Gastroesophageal sphincter (tissue), 4 donors: ENCODE measurements at regions not wholly inside any gene's neighbourhood (a gene's known extent, or its start where the extent isn't known, plus 50 kb on each side); places are given as distances from the start of the nearest gene placed in this dataset.

ENCODE experiments used
- ATAC-seq: fragments of 150-250 bp; one replicate; pipeline ENCODE4 v1.9.1; 2016; ENCODE audit warnings: mild to moderate bottlenecking, moderate library complexity
- H3K27ac ChIP-seq, 4 donors: fragments of 200-600 bp; sonication (generic) in 3 of 4; 1 replicate in 3 of 4; 2 replicates in 1 of 4; pipeline ENCODE4 v1.5.1; 2016 to 2019
- H3K27me3 ChIP-seq: fragments of 200-600 bp; sonication (generic); one replicate; pipeline ENCODE4 v1.5.1; 2019
- H3K36me3 ChIP-seq, 2 donors: fragments of 200-600 bp; sonication (generic); one replicate each; pipeline ENCODE4 v1.5.1; 2019; ENCODE audit warnings: control low read depth in 1 of 2
- H3K4me1 ChIP-seq, 3 donors: fragments of 200-600 bp; sonication (generic); 1 replicate in 2 of 3; 2 replicates in 1 of 3; pipeline ENCODE4 v1.5.1; 2016 to 2019; ENCODE audit warnings: control low read depth in 2 of 3
- H3K4me3 ChIP-seq, 2 donors: fragments of 200-600 bp; sonication (generic); one replicate each; pipeline ENCODE4 v1.5.1; 2019; ENCODE audit warnings: mild to moderate bottlenecking in 1 of 2, moderate library complexity in 1 of 2
- H3K9me3 ChIP-seq, 3 donors: fragments of 200-600 bp; sonication (generic); one replicate each; pipeline ENCODE4 v1.5.1; 2017 to 2019; ENCODE audit warnings: control low read depth in 2 of 3
- CTCF ChIP-seq, 4 experiments: fragments of 200-600 bp in 2 of 4; fragments of 450-650 bp in 2 of 4; sonication (generic) in 1 of 4; IDR thresholded peaks; one replicate each; pipeline ENCODE4 v1.5.1; 2017 to 2019; ENCODE audit warnings: antibody characterized with exemption in 4 of 4, mild to moderate bottlenecking in 2 of 4, moderate library complexity in 2 of 4
- EP300 ChIP-seq: sonication (generic); formaldehyde crosslinking; IDR thresholded peaks from one replicate; pipeline ENCODE4 v1.6.1; 2017; ENCODE audit warnings: antibody characterized with exemption, mild to moderate bottlenecking
- POLR2A ChIP-seq, 2 donors: fragments of 450-650 bp; IDR thresholded peaks; one replicate each; pipeline ENCODE4 v1.6.1; 2017; ENCODE audit warnings: antibody characterized with exemption in 2 of 2, mild to moderate bottlenecking in 2 of 2, moderate library complexity in 1 of 2
- POLR2AphosphoS5 ChIP-seq: sonication (generic); formaldehyde crosslinking; IDR thresholded peaks from one replicate; pipeline ENCODE4 v1.6.1; 2017; ENCODE audit warnings: antibody characterized with exemption
- WGBS, 2 donors: methylation state at CpG; one replicate each; pipeline ENCODE4 v1.1.5; 2018; ENCODE audit warnings: low coverage in 1 of 2; 5-methylcytosine and 5-hydroxymethylcytosine counted together

- Histone ChIP-seq H3K4me3 (no peak overlapping the region), H3K27me3 (no peaks in the 10 kb centered on the region), H3K9me3 (peaks cover 0 to 31% (median 0%) of the 10 kb centered on the region in 3 donors), H3K36me3 (no peaks in the 10 kb centered on the region), H3K27ac (no peak overlapping the region), H3K4me1 (no peaks in the 10 kb centered on the region)
- WGBS, 2 donors = no CpG with 5 or more reads among the region's 22 CpGs
- ATAC-seq = no peak
- TF ChIP-seq POLR2A (IDR thresholded peaks at IDR 0.05) (no peak), CTCF (IDR thresholded peaks at IDR 0.05) (no peak)
Observed at GRCh38 chr14:55864890-55865655, 253.1 kb upstream of the PELI2 start.

- Histone ChIP-seq H3K4me3 (no peak overlapping the region), H3K9me3 (peaks cover 0 to 18% (median 0%) of the 10 kb centered on the region in 3 donors), H3K4me1 (no peaks in the 10 kb centered on the region), H3K36me3 (no peaks in the 10 kb centered on the region), H3K27me3 (no peaks in the 10 kb centered on the region), H3K27ac (no peak overlapping the region)
- TF ChIP-seq POLR2A (IDR thresholded peaks at IDR 0.05) = no peak
- no peak for ATAC-seq
Observed at GRCh38 chr14:55867311-55867710, 250.9 kb upstream of the PELI2 start.

GRCh38 chr14:55867719-55868118 lies 250.5 kb upstream of the PELI2 start:
- H3K9me3 ChIP-seq = peaks cover 0 to 18% (median 0%) of the 10 kb centered on the region in 3 donors
- no peaks in the 10 kb centered on the region for H3K36me3 ChIP-seq
- TF ChIP-seq POLR2A (IDR thresholded peaks at IDR 0.05) = no peak
- TF ChIP-seq EP300 = no peak
- TF ChIP-seq POLR2AphosphoS5 = no peak
- TF ChIP-seq CTCF (IDR thresholded peaks at IDR 0.05) = no peak
- no peak overlapping the region for H3K27ac ChIP-seq
- no peaks in the 10 kb centered on the region for H3K27me3 ChIP-seq
- no peak for ATAC-seq
- WGBS, 2 donors = 86 to 93% methylated on average over 1 of the region's 1 CpG
- no peak overlapping the region for H3K4me3 ChIP-seq
- H3K4me1 ChIP-seq = no peaks in the 10 kb centered on the region

GRCh38 chr14:55869397-55870049 lies 248.7 kb upstream of the PELI2 start:
- TF ChIP-seq EP300 = no peak
- TF ChIP-seq POLR2AphosphoS5 = no peak
- TF ChIP-seq CTCF (IDR thresholded peaks at IDR 0.05) = no peak
- TF ChIP-seq POLR2A (IDR thresholded peaks at IDR 0.05) = no peak
- H3K4me1 ChIP-seq = no peaks in the 10 kb centered on the region
- H3K4me3 ChIP-seq = no peak overlapping the region
- no peak for ATAC-seq
- H3K27ac ChIP-seq = no peak overlapping the region
- 80 to 93% methylated on average over 2 of the region's 2 CpGs for WGBS, 2 donors
- no peaks in the 10 kb centered on the region for H3K36me3 ChIP-seq
- peaks cover 0 to 6% (median 0%) of the 10 kb centered on the region in 3 donors for H3K9me3 ChIP-seq
- H3K27me3 ChIP-seq = no peaks in the 10 kb centered on the region

- no peak for ATAC-seq
- WGBS, 2 donors = 19 to 44% methylated on average over 7 to 9 of the region's 9 CpGs
- H3K36me3 ChIP-seq = no peaks in the 10 kb centered on the region
Observed at GRCh38 chr14:55873169-55873568, 245.0 kb upstream of the PELI2 start.

More at GRCh38 chr14:55873169-55873568, 245.0 kb upstream of the PELI2 start:
- Histone ChIP-seq H3K9me3 (no peaks in the 10 kb centered on the region), H3K4me3 (no peak overlapping the region), H3K4me1 (peaks cover 0 to 5% (median 0%) of the 10 kb centered on the region in 3 donors), H3K27ac (no peak overlapping the region), H3K27me3 (no peaks in the 10 kb centered on the region)
- TF ChIP-seq POLR2AphosphoS5 (no peak), CTCF (IDR thresholded peaks at IDR 0.05) (no peak), POLR2A (IDR thresholded peaks at IDR 0.05) (no peak), EP300 (no peak)
